HG03439 (cell line): ENCODE measurements at regions not wholly inside any gene's neighbourhood (a gene's known extent, or its start where the extent isn't known, plus 50 kb on each side); places are given as distances from the start of the nearest gene placed in this dataset.

Experiments used
- ATAC-seq: cut with Tn5 transposase; IDR thresholded peaks from one replicate; pipeline ENCODE4 v1.9.1; 2021; ENCODE audit warnings: mild to moderate bottlenecking, moderate library complexity; ENCODE audit not compliant: unreplicated experiment

DNA sequence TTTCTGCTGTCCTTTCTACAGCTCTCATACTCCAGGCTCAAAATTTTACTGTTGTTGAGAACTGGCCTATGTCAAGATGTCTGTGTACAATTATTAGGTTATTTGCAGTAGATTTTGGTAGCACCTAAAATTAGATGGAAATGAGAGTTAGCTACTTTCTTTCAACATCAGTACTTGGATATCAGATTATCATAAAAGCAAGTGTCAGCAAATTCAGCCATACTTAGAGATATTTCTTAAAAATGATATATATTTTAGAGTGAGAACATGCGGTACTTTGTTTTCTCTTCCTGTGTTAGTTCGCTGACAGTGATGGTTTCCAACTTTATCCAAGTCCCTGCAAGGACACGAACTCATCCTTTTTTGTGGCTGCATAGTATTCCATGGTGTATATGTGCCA is 351.8 kb upstream of the LRRC7 start:
- ATAC-seq = no peak

DNA sequence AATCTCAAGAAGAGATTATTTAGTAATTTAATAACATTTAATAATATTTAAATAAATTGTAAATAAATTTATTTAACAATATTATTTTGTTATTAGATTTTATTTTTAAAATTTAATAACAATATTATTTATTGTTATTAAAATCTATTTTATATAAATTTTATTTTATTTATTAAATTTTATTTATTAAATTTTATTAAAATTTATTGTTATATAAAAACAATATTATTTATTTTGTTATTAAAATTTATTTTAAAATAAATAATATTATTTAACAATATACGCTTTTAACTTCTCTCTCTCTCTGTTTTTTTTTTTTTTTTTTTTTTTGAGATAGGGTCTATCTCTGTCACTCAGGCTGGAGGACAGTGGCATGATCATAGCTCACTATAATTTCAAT is 347.1 kb upstream of the LRRC7 start:
- ATAC-seq = no peak

DNA sequence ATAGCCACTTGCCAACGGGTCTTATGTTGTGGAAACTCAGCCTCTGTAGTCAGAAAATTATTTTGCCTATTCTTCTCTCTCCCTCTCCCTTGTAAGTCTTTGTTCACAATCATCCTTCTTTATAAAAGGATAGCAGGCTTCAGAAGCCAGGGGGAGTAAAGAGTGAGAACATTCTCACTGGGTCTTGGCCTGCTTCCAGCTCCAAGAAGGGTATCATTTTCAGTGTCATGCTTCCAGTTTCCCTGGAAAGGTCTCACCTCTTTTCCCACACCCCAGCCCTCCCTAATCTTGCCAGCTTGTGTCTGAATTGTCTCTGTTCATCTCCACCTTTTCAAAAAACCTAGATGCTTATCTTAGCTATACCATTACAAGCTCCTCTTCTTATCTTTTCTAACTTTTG is 346.2 kb upstream of the LRRC7 start:
- ATAC-seq = no peak

GRCh38 chr1:69223156-69223555 is 344.6 kb upstream of the LRRC7 start:
- ATAC-seq = no peak

- ATAC-seq = no peak
Measured at GRCh38 chr1:69228501-69228900, 339.2 kb upstream of the LRRC7 start.

GRCh38 chr1:69230208-69230607 is 337.5 kb upstream of the LRRC7 start:
- no peak for ATAC-seq

GRCh38 chr1:69233463-69233862 is 334.3 kb upstream of the LRRC7 start:
- ATAC-seq = no peak

- no peak for ATAC-seq
Measured at GRCh38 chr1:69244211-69244610, 323.5 kb upstream of the LRRC7 start.

GRCh38 chr1:69246109-69246508 is 321.6 kb upstream of the LRRC7 start:
- no peak for ATAC-seq

- ATAC-seq = no peak
Measured at GRCh38 chr1:69246710-69247109, 321.0 kb upstream of the LRRC7 start.

DNA sequence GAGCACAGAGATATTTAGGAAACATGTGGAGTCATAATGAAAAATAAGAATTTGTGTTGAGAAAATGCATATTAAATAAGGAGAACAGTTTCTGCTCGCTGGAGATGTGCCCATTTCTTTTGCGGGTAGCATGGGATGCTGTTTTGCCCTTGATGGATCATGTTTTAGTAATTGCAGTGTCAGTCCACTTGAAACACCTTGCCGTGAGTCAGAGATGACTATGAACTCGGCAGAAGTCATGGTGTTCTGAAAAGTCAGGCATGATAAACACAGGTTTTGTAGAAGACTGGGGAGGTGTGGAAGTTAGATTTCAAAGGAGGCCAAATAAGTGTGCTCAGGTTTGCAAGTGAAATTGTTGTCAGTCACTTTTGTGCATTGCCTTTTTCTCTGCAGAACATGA is 315.0 kb upstream of the LRRC7 start:
- no peak for ATAC-seq

- ATAC-seq = no peak
Measured at GRCh38 chr1:69256036-69256435, 311.7 kb upstream of the LRRC7 start.

- ATAC-seq = no peak
Measured at GRCh38 chr1:69258842-69259241, 308.9 kb upstream of the LRRC7 start.

DNA sequence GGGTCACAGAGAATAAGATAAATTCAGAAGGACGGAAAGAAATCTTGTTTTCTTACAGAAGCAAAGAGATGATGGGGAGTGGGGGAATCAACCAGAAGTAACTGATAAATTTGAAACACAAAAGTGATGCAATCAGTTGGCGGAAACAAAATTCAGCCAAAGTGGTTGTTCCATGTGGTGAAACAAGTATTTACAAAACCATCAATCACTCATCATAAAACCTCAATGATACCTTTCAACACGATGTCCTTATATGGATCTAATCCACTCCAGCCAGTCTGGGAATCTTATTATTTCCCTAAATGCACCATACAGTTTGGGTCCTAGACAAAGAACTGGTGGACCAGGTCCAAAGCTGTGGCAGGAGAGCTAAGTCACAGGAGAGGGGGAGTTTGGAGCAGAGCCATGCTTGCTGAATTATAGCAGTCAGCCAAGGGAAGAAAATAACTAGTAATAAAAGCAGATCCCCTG is 303.8 kb upstream of the LRRC7 start:
- ATAC-seq = no peak

- no peak for ATAC-seq
Measured at GRCh38 chr1:69269491-69269890, 298.2 kb upstream of the LRRC7 start.

- no peak for ATAC-seq
Measured at GRCh38 chr1:69271587-69272125, 296.1 kb upstream of the LRRC7 start.

- no peak for ATAC-seq
Measured at GRCh38 chr1:69272684-69273083, 295.0 kb upstream of the LRRC7 start.

DNA sequence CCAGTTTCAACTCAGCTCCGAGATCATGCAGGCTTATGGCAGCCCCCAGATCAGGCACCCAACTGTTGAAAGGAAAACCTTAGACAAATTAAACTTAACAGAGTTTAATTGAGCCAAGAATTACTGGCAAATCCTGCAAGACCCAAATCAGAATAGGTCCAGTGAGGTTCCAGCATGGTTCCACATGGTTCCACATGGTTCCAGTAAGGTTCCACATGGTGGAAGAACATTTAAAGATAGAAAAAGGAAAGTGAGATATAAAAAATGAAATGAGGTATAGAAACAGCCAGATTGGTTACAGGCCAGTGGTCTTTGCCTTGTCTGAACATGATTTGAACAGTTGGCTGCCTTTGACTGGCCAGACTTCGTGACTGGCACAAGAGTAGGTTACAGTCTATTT is 288.8 kb upstream of the LRRC7 start:
- ATAC-seq = no peak

DNA sequence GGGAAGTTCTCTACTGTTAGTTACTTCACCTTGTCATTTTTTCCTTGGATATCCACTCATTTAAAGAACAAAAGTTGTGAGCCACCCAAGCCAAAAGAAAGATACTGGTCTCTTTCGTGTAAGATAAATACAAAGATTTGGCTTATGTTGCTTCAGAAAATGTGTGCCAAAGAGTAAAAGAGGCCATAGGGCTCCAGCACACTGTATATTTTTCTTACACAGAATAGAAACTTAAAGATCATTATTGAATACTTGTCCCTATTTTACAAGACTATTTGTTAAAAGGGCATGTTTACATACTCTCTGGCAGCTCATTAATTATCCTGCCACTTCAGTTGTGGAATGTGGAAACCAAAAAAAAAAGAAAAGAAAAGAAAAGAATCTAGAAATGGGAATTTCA is 284.2 kb upstream of the LRRC7 start:
- ATAC-seq = no peak

DNA sequence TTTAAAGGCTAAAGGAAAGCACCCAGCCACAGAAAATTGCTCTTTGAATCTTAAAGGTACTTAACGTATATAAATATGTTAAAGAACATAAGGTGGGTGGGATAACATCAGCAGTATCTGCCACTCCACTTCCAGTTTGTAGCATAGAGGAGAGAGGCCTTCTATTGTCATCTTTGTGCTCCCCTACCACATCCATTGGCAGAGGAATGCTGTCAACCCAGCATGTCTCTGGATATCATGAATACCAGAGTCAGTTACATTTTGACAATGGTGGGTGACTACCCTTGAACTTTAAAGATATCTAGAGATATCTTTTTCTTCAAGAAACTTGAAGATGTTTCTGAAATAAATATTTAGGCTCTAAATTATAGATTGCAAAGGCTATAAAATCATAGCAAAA is 283.2 kb upstream of the LRRC7 start:
- no peak for ATAC-seq

- no peak for ATAC-seq
Measured at GRCh38 chr1:69288416-69288815, 279.3 kb upstream of the LRRC7 start.

DNA sequence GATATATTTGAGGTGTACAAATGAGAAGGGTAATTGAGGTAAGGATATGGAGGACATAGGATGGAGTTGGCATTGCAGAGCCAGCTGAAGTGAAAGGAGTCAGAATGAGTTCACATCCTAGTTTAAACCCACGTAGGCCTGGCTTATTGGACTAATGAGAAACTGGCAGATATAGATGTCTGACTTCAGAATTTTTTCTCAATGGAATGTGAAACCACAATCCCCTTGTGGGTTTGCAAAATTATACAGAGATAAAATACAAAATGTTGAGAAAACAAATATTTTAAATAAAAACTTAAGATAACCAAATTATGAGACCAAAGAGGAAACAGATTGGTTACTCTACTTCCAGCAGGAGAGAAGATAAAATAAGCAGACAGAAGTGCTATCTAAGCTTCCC is 277.4 kb upstream of the LRRC7 start:
- no peak for ATAC-seq

DNA sequence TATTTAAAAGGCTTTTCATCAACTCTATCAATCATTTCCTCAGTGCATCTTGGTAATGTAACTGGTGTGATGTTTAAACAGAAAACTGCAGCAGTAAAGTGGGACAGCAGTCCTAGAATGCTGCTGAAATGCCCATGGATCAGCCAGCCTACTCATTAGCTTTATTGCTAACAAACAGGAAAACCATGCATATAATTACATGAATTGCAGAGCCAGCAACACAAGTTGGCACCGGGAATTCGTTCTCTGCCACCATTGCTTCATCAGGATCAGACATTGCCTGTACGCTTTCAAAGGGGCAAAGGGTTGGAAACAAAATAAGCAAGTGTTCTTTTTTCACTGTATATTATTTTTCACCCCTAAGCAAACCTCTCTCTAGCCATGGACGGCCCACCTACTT is 276.2 kb upstream of the LRRC7 start:
- no peak for ATAC-seq

DNA sequence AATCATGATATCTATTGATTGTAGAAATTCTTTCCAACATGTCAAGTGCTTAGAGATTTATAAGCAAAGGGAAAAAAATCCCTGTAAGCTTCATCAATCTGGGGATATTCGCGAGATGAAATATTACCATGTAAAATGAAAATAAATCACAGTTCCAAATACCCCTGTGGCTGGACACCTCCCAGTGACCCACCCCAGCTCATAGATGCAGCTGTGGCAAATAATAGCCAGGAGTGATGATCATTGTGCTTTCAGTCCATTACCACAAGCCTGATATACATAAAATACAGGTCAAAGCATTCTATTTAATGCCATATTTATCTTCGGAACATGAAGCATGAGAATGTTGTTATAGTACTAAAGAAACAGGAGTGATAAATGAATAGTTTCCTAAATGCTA is 274.9 kb upstream of the LRRC7 start:
- no peak for ATAC-seq
